ENCODE measurements at regions not wholly inside any gene's neighbourhood (a gene's known extent, or its start where the extent isn't known, plus 50 kb on each side); places are given as distances from the start of the nearest gene placed in this dataset.

- no peaks in the 10 kb centered on the region for H3K27me3 ChIP-seq (ENCODE audit: insufficient read depth, low read depth)
- TF ChIP-seq CTCF (conservative IDR thresholded peaks at IDR 0.05; ENCODE audit: low read depth, low read length) = no peak
- H3K4me1 ChIP-seq (ENCODE audit: low read depth, poor library complexity, severe bottlenecking) = peaks cover 55% of the 10 kb centered on the region
- no peaks in the 10 kb centered on the region for H3K79me2 ChIP-seq (ENCODE audit: insufficient read depth, low read depth)
- no peaks in the 10 kb centered on the region for H3K36me3 ChIP-seq (ENCODE audit: insufficient read depth)
- no peak overlapping the region for H2AFZ ChIP-seq (ENCODE audit: low read depth)
- H3K9ac ChIP-seq = no peak overlapping the region
- no peak overlapping the region; the same call in 1 of the 2 replicates for H3K27ac ChIP-seq
- H3K4me2 ChIP-seq = no peak overlapping the region
- H4K20me1 ChIP-seq (ENCODE audit: insufficient read depth) = no peaks in the 10 kb centered on the region
- H3K4me3 ChIP-seq (IDR thresholded peaks at IDR 0.05; ENCODE audit: insufficient read depth, low read depth, low read length) = no peak overlapping the region
Observed at GRCh38 chr6:168196881-168197635, 118.0 kb upstream of the FRMD1 start.

- Histone ChIP-seq H2AFZ (ENCODE audit: low read depth) (no peak overlapping the region), H3K9ac (no peak overlapping the region)
Observed at GRCh38 chr6:168196385-168196860, 117.4 kb upstream of the FRMD1 start.

GRCh38 chr6:168195712-168196111 is 116.7 kb upstream of the FRMD1 start:
- H4K20me1 ChIP-seq (ENCODE audit: insufficient read depth) = no peaks in the 10 kb centered on the region
- no peaks in the 10 kb centered on the region for H3K36me3 ChIP-seq (ENCODE audit: insufficient read depth)
- no peak overlapping the region for H3K9ac ChIP-seq
- no peaks in the 10 kb centered on the region for H3K27me3 ChIP-seq (ENCODE audit: insufficient read depth, low read depth)
- peaks cover 41% of the 10 kb centered on the region for H3K4me1 ChIP-seq (ENCODE audit: low read depth, poor library complexity, severe bottlenecking)
- H3K27ac ChIP-seq = no peak overlapping the region
- no peak overlapping the region for H3K4me2 ChIP-seq
- no peak for TF ChIP-seq CTCF (conservative IDR thresholded peaks at IDR 0.05; ENCODE audit: low read depth, low read length)
- no peak overlapping the region for H2AFZ ChIP-seq (ENCODE audit: low read depth)
- H3K79me2 ChIP-seq (ENCODE audit: insufficient read depth, low read depth) = no peaks in the 10 kb centered on the region
- H3K4me3 ChIP-seq (IDR thresholded peaks at IDR 0.05; ENCODE audit: insufficient read depth, low read depth, low read length) = no peak overlapping the region

More at GRCh38 chr6:168196385-168196860, 117.4 kb upstream of the FRMD1 start:
- Histone ChIP-seq H3K79me2 (ENCODE audit: insufficient read depth, low read depth) (no peaks in the 10 kb centered on the region), H3K4me3 (IDR thresholded peaks at IDR 0.05; ENCODE audit: insufficient read depth, low read depth, low read length) (no peak overlapping the region), H3K4me2 (no peak overlapping the region), H3K4me1 (ENCODE audit: low read depth, poor library complexity, severe bottlenecking) (peaks cover 48% of the 10 kb centered on the region), H3K27me3 (ENCODE audit: insufficient read depth, low read depth) (no peaks in the 10 kb centered on the region), H3K36me3 (ENCODE audit: insufficient read depth) (no peaks in the 10 kb centered on the region), H4K20me1 (ENCODE audit: insufficient read depth) (no peaks in the 10 kb centered on the region), H3K27ac (no peak overlapping the region)
- TF ChIP-seq CTCF (conservative IDR thresholded peaks at IDR 0.05; ENCODE audit: low read depth, low read length) = no peak

- H3K9ac ChIP-seq = no peak overlapping the region
- no peak for TF ChIP-seq CTCF (conservative IDR thresholded peaks at IDR 0.05; ENCODE audit: low read depth, low read length)
- H3K27me3 ChIP-seq (ENCODE audit: insufficient read depth, low read depth) = no peaks in the 10 kb centered on the region
- H3K79me2 ChIP-seq (ENCODE audit: insufficient read depth, low read depth) = no peaks in the 10 kb centered on the region
- H2AFZ ChIP-seq (ENCODE audit: low read depth) = no peak overlapping the region
- H3K4me1 ChIP-seq (ENCODE audit: low read depth, poor library complexity, severe bottlenecking) = peaks cover 33% of the 10 kb centered on the region
- H3K36me3 ChIP-seq (ENCODE audit: insufficient read depth) = no peaks in the 10 kb centered on the region
- H3K4me2 ChIP-seq = no peak overlapping the region
- no peaks in the 10 kb centered on the region for H4K20me1 ChIP-seq (ENCODE audit: insufficient read depth)
- H3K27ac ChIP-seq = no peak overlapping the region
- no peak overlapping the region for H3K4me3 ChIP-seq (IDR thresholded peaks at IDR 0.05; ENCODE audit: insufficient read depth, low read depth, low read length)
Observed at GRCh38 chr6:168194732-168195567, 115.9 kb upstream of the FRMD1 start.
